NT2/D1 (cell line): ENCODE measurements at regions not wholly inside any gene's neighbourhood (a gene's known extent, or its start where the extent isn't known, plus 50 kb on each side); places are given as distances from the start of the nearest gene placed in this dataset.

Source experiments
- SUZ12 ChIP-seq: IDR thresholded peaks from 2 replicates; pipeline ENCODE4 v1.6.1; 2011; ENCODE audit not compliant: insufficient read length, insufficient read depth; ENCODE audit errors: extremely low read depth
- YY1 ChIP-seq: IDR thresholded peaks from 2 replicates; pipeline ENCODE4 v1.6.1; 2011; ENCODE audit not compliant: insufficient read length, insufficient read depth
- ZNF274 ChIP-seq: IDR thresholded peaks from 2 replicates; pipeline ENCODE4 v1.6.1; 2011; ENCODE audit warnings: mild to moderate bottlenecking, low read depth, low read length

- TF ChIP-seq ZNF274 (no peak), YY1 (no peak), SUZ12 (no peak)
Observed at GRCh38 chr2:219810895-219811294, 183.5 kb downstream of the SLC4A3 start.
